ENCODE measurements at regions not wholly inside any gene's neighbourhood (a gene's known extent, or its start where the extent isn't known, plus 50 kb on each side); places are given as distances from the start of the nearest gene placed in this dataset.
"Not testable (repeated sequence)": the region's sequence is repeated elsewhere in the genome, so short reads cannot be mapped to it uniquely, and the experiment has no call there.

DNA sequence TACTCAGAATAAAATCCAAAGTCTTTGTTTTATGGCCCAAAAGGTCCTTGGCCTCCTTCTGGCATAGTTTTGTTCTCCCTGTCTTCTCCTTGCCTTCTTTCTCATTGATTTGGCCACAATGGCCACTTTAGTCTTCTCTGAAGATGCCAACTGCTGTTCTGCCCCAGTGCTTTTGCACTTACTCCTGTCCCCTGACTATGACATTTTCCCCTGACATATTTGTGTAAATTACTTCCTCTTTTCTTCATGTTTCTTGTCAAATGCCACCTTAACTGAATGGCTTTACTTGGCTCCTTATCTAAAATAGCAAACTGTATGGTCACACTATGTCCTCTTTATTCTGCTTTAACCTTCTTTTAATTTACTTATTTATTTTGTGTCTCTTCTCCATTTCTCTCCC, 484.7 kb upstream of the ARRDC3 start:
- no peak for DNase-seq

DNA sequence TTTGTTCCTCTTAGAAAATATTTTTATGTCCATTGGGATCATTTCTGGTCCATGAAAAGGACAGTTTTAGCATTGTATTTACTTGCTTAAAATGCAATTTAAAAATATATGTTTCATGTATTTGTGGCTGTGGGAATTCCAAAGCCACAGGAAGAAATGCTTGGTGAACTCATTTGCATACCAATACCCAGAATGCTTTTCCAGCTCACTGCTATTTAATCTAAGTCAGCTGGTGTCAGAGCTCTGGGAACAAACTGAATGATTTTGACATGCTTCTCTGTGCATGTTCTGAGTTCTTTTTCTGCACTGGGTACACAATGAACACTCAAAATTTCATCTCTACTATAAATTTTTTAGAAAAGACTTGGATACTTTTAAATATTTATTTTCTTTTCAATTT, 482.8 kb upstream of the ARRDC3 start:
- no peak for DNase-seq

DNA sequence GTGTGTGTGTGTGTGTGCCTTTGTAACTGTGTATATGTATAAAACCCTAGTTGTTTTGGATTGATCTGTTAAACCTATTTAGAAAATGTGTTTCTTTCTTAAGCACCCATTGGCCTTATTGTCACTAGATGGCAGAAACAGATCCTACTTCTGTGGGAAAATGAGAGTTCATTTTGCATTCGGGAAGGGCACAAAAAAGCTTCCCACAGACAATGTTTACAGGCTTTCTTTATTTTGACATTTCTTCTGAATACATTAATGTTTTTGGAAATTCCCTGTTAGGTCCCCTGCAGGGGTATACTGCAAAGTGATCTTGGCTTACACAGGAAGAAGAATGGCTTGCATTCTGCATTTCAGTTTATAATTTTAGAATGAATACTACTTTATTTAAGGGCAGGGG, 481.8 kb upstream of the ARRDC3 start:
- no peak for DNase-seq

DNA sequence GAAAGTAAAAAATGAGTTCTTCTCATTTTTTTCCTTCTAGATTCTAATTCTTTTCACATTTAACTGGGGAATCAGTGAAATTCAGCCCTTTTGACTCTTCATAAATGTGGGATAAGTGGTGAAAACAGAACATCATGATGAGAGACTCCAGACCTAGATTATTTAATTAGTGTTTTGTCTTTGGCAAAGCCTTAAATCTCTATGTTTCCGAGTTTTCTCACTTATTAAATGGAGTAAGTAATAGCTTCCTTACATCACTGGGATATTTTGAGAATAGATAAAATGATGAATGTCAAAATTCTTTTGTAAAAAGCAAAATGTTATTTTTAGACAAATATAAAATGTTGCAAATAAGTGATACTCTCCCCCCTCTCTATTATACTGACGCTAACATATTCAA, 468.6 kb upstream of the ARRDC3 start:
- DNase-seq = no peak

DNA sequence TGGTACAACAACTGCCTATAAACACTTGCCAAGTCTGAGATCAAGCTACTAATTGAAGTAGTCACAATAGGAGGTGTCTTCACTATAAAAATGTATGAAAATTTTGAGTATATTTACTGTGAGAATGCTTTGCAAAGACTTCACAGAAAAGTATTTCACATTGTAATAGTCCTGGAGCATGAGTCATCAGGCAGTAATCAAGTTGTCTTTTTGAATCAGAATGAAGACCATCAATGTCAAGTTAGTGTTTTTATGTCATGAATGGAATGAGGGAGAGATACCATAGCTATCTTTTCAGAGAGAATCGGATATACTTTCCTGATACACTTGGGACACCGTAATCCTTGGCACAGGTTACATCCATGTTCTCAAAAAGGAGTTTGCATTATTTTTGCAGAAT, 466.9 kb upstream of the ARRDC3 start:
- DNase-seq = no peak

DNA sequence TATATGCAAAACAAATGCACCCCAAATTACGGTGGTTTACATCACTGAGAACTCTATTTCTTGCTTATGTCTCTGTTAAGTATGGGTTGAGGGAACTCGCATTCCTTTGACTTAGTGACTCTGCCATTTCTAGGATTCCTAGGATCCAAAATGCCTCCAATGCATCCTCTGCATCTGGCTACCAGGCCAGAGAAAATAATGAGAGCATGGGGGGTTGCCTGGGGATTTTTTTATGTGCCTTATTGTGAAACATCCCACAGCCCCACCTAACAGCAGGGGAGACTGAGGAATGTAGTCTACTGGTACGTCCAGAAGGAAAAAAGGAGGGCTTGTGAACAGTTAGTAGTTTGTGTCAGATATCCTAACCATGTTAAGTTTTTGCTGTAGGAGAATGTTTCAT, 466.0 kb upstream of the ARRDC3 start:
- no peak for DNase-seq

DNA sequence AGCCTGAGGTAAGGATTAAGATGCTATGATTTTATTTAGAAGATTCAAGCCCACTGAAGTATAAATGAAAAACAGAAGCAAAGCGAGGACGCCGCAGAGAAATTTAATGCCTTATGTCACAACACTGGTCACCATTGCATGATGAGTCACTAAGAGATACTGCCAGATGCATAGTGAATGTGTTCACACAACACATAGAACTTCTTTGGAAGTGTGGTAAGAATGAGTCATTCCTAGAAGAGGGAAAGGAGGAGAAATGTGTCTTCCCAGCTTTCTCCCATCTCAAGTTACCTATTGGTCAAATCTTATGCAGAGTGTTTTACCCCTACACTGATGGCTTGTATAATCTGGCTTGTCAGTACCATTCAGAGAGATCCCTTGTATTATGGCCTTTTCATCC, 465.3 kb upstream of the ARRDC3 start:
- DNase-seq = no peak

DNA sequence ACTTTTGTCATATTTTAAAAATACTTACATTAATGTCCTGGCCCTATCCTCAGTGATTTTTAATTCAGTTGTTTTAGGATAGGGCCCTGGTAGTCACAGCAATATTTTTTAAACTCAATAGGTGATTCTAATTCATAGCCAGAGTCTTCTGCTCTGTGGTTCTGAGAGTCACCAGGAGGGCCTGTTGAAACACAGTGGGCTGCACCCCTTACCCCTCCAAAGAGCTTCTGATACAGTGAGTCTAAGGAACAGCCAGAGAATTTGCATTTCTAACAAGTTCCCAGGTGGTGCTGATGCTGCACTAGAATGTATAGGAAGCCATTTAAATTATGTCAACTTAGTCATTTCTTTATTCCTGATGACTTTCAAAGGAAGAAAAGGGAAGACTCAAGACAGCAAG, 458.3 kb upstream of the ARRDC3 start:
- no peak for DNase-seq

DNA sequence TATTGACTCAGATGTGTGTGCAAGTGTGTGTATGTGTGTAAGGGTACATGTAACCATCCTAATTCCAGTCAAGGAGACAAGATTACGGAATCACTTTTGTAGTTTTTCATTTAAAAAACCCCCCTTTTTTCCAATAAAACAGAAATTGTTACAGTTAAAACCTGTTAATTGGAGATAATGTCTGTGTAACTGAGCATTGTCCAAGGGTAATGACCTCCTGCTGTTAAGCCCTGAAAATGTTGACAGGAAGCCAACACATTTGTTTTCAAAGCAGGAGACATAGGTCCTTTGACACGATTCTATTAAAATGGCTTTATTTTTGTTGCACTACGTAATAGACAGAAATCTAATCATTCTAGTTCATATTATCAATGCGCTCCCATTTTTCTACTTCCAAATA, 457.3 kb upstream of the ARRDC3 start:
- no peak for DNase-seq

DNA sequence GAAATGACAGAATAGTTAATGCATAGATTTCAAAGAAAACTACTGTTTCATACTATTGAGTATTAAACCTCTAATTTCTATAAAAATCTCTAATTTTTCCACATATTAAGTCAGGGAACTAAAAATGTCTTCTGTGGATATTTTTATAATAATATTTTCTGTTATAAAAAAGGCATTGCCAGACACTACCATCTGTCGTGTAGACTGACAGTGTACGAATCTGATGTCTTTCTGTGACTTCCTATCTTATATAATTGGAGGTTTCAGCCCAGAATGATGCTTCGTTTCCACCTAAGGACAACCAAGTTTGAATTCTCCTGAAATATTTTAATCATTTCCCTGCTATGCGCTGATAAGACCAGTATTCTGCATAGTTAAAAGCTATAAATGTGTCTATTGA, 456.6 kb upstream of the ARRDC3 start:
- no peak for DNase-seq

DNA sequence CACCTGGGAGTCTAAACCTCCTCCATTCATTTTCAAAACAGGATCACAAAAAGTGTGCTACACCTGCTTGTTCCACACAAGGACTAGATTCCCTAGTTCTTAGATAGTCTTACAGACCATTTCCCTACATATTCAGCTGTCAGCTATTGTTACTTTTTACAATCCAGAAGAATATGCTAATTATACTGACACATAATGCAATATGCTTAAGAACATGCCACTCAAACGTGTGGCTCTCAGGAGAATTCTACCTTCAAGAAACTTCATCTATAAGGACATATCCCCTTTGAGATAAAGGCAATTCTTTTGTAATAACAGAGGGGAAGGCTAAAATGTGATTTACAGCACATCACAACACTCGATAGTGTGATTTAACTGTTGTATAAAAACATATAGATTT, 456.1 kb upstream of the ARRDC3 start:
- no peak for DNase-seq

DNA sequence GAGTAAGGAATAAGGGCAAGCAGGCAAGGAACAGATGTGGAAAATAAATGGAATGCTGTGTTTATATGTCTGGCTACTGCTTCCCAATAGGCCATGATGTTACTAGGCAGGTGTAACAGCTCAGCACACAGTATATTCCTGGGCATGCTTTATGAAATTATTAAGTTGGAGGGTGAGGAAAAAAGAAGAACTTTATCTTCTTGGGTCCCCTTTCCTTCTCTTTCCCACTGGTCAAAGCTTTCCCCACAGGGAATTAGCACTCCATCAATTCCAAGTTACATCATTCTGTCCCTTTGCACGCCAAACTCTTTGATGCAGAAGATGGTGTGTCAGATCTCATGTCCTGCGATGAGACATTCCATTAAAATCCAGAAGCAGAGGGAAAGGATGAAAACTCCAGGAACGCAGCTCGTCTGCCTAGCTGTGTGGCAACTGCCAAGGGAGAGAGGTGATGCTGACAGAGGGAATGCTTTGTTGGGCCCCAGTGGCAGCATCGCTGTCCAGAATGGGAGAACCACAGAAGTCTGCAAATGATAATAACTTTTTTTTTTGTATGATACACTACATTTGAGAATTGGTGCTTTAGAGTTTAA, 447.3 kb upstream of the ARRDC3 start:
- no peak for DNase-seq

DNA sequence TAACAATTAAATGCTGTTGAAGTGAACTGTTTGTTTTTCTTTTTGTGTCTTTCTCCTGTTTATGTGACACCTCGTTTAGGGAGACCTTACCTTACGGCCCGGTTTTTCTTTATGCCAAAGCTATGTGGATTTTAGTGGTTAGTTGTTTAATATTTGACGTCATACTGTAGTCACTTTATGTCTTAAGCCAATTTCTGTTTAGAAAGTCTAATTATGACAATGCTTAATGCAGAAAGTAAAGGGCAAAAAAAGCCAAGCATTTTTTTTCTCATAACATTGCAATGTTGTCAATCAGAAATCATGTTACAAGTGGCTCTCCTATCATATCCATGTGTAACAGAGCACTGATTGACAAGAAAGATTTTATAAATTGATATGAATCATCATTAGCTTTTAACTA, 442.5 kb upstream of the ARRDC3 start:
- DNase-seq = no peak

DNA sequence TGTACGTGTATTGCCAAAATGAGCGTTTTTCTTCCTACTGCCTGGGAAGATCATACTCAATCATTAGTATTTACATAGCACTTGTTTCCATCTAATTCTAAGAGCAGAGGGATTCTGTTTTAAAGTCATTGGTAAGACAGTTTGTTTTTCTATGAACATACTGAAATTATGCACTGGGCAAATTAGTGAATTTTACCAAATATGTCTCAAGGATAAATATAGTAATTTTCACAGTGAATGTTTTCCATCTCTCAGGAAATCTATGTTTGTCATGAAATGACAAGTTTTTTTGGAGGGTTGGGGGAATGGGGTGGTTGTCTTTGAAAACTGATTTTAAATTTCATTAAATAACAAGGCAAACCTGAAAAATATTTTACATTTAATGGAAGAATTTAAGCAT, 441.3 kb upstream of the ARRDC3 start:
- DNase-seq = no peak

DNA sequence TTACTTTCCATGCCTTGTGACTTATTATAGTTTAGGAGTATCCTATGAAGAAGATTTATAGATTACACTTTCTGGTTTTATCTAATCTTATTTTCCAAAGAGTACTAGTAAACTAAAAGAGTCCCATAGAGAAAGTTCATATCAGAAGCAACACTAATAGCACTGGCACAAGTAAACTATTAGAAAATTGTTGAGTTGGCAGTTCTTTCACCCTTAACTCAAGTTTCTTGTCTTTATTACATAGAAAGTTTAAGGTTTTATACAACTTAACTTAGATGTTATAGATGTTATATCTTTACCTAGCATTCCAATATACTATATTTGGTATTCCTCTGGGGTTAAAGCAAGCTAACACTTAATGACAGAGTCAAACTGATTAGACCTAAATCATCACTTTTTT, 437.8 kb upstream of the ARRDC3 start:
- DNase-seq = no peak

DNA sequence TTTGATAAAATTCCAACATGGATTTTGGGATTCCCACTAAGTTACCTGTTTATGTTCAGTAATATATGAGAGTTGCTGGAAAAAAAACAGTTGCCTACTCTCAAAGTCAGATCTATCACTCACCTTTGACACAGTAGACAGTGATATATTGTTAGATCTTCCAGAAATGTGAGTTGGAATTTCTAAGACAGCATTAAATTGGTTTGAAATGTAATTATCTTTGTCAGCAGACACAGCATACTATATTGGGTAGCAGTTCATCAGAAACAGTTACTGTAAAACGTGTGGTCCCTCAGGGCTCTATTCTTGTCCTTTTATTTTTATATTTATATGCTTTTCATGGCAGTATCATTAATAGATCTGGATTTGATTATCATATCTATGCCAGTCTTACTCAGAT, 433.6 kb upstream of the ARRDC3 start:
- no peak for DNase-seq

DNA sequence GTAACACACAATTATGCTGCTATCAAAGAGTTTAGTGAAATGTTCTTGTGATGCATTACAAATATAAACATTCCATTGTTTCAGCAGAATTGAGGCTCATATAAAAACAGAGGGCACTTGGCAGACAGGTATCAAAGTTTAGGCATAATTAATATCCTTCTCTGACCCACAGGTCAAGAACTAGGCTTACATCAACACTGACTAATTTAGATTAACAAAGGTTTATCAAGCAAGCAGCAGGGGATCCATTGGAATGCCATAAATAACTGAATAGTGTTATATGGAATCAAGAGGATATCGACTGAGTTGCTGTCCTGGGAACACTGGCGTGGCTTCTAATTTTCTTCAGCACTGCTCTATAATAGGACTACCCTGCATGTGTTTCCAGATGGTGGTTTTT, 414.5 kb upstream of the ARRDC3 start:
- DNase-seq = no peak

DNA sequence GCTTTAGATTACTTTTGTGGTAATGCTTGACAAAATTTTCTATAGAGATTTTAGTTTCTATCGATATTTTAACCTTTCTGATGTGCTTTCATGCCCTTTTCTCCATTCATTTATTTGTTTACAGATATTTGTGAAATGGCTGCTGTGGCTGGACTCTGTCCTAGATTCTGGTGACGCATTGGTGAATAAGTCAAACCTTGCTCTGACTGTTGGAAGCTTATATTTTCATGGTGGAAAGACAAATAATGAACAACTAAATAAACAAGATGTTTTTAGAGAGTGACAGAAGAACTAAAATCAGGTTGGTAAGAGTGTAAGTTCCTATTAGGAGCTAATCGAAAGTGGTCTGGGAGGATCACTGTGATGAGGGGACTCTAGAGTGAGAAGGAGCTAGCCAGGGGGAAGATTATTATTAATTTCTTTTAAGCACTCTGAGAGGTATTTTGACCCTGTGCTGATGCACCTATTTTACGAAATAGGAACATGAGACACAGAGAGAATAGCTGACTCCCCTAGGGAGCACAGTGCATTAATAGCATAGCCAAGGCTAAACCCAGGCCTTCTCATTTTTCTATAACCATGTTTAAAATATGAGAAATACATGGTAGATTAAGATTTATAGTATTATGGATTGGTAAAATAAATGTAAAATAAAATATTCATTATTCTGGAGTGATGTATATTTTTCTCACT, 411.9 kb upstream of the ARRDC3 start:
- DNase-seq = no peak

DNA sequence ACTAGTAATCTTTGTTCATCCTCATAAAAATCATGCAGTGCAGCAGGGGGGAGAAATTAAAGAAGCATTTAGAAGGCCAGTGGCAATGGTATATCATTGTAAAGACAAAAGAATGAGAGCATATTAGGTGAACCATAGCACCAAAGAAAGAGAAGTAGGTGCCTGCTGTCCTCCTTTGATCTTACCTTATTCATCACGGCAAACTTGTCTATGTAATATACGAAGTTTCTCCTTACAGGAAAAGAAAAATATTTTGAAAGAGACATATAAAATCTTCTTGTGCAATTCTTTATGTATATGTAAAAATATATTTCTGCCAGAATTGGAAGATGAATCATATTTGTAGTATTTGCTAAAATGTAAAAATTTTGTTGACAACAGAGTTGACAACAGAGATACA, 411.3 kb upstream of the ARRDC3 start:
- DNase-seq = no peak

DNA sequence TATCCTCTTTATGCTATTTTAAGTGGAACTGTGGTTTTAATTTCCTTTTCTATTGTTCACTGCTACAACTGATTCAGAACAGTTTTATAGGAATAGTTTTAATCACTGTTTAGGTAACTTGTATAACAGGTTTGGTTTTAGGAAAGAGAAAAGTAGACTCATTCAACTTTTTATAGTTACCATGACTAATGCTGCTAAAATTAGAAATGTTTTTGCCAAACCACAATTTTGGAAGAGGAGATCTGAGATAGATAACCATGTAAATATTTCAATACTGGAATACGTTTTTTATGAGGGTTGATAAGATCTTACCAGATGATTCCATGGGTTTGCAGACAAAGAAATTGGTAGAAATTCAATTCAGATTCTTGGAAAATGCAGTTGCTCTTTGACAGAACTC, 404.6 kb upstream of the ARRDC3 start:
- no peak for DNase-seq

DNA sequence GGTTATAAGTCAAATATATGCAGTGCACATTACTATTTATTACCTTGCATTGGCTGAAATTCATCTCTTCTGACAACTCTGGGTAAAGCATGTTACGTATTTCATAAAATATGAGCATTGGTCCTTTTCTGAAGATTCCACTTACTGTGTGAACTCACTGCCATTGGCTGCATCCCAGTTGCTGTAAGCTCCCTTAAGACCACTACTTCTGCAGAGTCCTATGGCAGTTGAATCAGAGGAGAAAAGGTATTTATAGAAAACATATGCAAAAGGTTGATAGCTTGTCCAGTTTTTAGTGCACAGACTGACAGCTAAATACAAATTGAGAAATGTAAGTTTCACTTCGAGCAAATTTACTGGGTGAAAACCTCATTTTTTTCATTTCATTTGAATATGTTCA, 394.6 kb upstream of the ARRDC3 start:
- DNase-seq = no peak

DNA sequence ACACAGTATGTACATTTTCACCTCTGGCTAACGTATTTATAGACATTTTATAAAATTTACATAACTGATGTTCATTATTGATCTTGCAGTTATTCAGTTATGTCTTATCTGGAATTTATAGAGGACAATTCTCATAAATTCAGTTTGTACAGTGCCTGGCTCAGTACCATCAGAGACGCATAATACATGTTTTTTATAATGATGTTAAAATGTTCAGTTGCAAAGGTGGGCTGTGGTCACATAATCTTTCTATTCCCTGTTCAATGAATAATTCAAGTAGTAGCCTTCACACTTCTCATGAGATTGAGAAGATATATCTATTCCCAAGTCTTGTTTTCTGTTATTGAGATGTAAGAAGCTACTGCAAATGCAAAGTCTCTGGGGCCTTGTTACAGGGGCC, 393.1 kb upstream of the ARRDC3 start:
- DNase-seq = no peak

DNA sequence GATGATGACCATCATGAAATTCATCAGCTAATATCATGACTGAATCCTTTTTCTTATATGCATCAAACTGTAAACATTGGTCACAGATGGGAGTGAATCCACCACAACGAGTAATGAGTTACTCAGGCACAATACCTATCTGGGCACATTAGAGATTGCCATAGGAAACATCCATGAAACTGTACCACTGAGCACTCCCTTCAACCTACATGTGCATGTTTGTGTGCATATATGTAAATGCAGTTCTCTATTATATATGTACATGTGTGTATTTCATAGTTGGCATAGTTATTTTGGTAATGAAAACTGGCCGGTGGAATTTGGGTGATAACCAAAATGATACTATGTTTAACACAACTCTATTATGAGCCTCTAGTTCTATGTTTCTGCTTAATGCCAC, 387.3 kb upstream of the ARRDC3 start:
- DNase-seq = no peak

DNA sequence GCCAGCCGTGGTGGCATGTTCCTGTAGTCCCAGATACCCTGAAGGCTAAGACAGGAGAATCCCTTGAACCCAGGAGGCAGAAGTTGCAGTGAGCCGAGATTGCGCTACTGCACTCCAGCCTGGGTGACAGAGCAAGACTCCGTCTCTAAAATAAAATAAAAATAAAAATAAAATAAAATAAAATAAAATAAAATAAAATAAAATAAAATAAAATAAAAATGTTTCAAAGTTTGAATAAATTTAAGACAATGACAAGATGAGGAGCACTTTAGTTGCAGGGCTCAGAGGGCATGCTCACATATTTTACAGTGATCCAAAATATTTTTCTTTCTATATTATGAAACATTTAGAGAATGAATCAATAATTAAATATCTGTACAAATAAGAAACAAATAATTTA, 374.3 kb upstream of the ARRDC3 start:
- DNase-seq = not testable (repeated sequence)

DNA sequence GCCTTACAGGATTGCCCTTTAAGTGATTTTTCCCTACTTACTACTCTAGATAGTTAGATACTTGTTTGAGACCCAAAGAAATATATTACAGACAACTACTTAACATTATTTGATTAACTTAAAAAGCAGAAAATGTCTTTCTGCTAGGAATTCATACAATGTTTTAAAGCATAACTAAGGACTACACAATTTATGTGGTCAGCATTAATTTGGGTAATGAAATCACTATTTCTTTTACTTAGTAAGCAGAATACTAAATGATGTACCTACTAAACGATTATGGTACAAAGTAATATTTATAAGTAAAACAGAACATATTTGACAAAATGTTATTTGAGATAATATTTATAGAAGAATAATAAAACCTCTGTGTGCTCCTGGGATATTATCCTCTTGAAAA, 371.9 kb upstream of the ARRDC3 start:
- no peak for DNase-seq
